ENCODE measurements at regions not wholly inside any gene's neighbourhood (a gene's known extent, or its start where the extent isn't known, plus 50 kb on each side); places are given as distances from the start of the nearest gene placed in this dataset.

- no peak for DNase-seq
Observed at GRCh38 chr10:118173296-118173695, 126.6 kb upstream of the RAB11FIP2 start.

- DNase-seq: no peak
Observed at GRCh38 chr10:118171861-118172260, 125.1 kb upstream of the RAB11FIP2 start.

- no peak for DNase-seq
Observed at GRCh38 chr10:118167056-118167700, 120.4 kb upstream of the RAB11FIP2 start.

- no peak for DNase-seq
Observed at GRCh38 chr10:118163217-118163616, 116.5 kb upstream of the RAB11FIP2 start.

DNA sequence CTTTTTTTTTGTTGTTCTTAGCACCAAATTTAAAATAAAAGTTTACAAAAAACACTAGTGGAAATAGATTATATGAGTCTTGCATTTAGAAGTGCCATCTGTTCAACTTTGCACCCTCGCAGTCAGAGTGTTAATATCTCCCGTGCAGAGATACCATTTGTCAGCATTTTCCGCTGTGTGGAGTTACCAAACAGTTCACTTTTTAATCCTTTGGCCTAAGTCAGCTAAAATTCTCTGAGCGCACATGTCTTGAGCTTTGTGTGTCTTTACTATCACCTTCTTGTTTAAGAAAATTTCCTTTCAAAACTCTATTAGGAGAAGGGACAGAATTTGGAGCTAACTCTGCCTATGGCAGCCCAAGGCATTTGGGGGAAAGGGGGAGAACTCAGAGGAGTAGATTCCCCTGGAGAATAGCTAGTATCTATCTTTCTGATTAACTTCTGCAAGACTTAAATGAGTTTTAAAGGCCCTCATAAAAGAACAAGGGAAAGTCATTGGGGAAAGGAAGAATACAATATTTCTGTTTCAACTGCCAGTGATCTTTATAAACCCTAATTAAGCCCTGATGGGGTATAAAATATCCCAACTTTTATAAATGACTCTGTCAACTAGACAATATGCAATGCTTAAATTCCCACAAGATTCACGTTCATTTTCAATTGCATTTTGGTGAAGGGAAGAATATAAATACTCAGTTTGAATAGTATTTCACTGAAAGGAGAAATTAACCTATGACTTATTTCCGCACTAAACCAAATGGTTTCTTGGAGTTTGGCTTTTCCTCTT lies 114.9 kb upstream of the RAB11FIP2 start:
- DNase-seq: no peak

GRCh38 chr10:118153287-118153686 lies 106.5 kb upstream of the RAB11FIP2 start:
- DNase-seq: no peak

- DNase-seq: no peak
Observed at GRCh38 chr10:118151461-118151860, 104.7 kb upstream of the RAB11FIP2 start.

- no peak for DNase-seq
Observed at GRCh38 chr10:118148247-118148646, 101.5 kb upstream of the RAB11FIP2 start.

GRCh38 chr10:118145256-118145655 lies 98.5 kb upstream of the RAB11FIP2 start:
- DNase-seq: no peak

- no peak for DNase-seq
Observed at GRCh38 chr10:118141471-118141870, 94.7 kb upstream of the RAB11FIP2 start.

DNA sequence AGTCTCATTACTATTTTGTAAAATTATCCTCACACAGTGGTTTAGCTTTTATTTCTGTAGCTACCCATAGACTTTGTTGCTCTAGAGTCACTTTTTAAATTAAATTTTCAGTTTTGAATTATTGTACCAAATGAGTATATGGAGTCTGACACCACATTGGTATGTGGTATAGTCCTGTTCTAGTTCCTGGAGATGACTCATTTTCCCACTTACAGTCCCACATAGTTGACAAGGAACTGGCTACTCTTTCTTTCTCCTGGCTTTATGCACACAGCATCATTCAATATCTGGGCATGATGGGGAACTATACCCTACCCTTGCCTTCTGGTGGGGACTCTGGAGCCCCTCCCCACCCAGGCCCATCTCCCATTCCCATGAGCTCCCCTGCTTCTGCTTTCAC lies 92.6 kb upstream of the RAB11FIP2 start:
- no peak for DNase-seq

- DNase-seq: no peak
Observed at GRCh38 chr10:118128675-118129074, 81.9 kb upstream of the RAB11FIP2 start.

DNA sequence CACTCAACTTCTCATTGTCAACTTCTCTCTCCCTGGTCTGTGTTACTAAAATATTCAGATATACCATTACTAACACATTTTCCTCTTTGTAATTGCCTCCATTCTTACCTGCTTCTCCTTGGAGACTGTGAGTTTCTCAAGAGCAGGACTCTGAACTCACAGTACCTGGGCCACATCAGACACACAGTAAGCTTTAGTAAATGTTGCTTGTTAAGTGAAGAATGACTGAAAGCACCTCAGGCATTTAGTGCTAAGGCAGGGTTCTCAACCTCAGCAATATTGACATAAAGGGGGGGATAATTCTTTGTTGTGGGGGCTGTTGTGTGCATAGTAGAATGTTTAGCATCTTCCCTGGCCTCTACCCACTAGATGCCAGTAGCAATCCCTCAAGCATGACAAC lies 72.0 kb upstream of the RAB11FIP2 start:
- no peak for DNase-seq

DNA sequence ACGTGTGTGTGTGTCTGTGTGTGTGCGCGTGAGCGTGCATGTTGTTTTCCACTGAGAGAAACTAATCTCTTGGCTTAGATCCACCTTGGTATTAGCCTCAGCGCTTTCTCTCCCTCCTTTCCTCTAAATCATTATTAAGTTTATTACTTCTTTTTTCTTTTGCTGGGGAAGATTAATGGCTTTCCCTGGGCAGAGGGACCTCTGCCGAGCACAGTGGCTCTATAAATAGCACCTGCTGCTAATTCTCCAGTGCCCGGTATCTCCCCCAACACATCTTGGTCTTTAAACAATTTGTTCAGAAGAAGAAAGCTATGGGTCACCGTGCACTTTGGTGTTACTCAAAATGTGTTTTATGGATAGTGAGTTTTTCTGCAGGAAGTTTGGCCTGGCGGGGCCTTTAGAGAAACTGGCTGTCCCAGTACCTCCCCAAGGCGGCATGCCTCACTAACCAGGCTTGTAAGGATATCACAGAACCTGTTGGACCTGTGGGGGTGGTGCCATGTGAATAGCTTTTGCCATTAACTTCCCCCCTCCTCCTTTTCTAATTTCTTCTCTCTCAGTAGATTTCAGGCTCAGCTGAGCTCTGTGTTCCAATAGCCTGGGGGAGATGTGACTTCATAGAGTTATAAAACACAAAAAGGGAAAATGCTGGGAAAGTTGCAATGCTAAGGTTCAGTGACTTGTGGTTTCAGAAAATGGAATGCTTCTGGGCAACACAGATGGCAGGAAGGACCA lies 70.1 kb upstream of the RAB11FIP2 start:
- DNase-seq: no peak

DNA sequence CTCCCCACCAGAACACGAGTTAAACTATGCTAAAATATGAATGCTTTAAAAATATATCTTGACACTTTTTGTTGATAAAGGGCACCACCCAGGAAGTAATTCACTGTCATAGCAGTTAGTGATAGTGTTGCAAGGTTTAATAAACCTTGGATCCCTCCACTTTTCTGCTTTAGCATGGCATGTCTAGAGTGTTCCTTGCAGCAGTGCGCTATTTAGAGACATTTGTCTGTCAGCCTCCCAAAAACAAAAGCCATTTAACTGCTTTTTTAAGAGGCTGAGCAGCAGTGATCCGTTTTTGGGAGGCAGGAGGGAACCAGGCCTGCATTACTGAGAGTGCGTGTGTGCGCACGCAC lies 69.6 kb upstream of the RAB11FIP2 start:
- no peak for DNase-seq

DNA sequence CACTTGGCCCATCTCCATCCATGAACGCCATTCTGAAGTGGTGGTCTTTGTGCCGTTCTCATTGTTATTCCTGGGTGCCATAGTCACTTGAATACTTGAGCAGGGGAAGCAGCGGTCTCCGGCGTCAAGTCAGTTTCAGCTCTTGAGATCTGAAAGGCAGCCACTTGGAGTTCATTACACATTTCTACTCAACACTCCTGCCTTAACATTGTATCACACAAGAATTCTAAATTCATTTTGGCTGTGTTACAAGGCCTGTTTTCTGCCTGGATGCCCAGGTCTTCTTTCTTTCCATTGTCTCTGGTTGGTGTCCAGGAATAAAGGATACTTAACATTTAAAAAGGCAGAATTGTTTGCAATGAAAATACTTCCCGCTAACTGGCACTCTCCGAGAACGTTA lies 69.0 kb upstream of the RAB11FIP2 start:
- no peak for DNase-seq

GRCh38 chr10:118114992-118115391 lies 68.3 kb upstream of the RAB11FIP2 start:
- no peak for DNase-seq

- DNase-seq: no peak
Observed at GRCh38 chr10:118112543-118113125, 65.9 kb upstream of the RAB11FIP2 start.

DNA sequence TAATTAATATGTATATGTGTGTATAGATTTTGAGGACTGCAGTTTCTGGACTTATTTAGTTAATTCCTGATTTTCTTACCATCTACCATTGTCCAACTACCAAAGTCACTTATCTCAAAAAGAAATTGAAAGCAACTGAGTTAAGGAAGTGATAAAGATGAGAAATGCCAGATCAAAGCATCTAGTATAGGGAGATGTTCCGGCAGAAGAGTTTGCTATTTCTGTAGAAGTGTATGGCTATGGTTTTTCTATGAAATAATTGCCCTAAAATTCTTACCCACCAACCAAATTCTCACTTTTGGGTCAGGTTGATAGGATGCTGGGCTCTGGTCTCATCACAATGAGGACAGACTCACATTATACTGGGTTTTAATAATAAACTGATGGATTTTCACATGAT lies 64.0 kb upstream of the RAB11FIP2 start:
- no peak for DNase-seq

- no peak for DNase-seq
Observed at GRCh38 chr10:118108194-118109026, 61.7 kb upstream of the RAB11FIP2 start.

GRCh38 chr10:118107541-118107940 lies 60.8 kb upstream of the RAB11FIP2 start:
- no peak for DNase-seq

DNA sequence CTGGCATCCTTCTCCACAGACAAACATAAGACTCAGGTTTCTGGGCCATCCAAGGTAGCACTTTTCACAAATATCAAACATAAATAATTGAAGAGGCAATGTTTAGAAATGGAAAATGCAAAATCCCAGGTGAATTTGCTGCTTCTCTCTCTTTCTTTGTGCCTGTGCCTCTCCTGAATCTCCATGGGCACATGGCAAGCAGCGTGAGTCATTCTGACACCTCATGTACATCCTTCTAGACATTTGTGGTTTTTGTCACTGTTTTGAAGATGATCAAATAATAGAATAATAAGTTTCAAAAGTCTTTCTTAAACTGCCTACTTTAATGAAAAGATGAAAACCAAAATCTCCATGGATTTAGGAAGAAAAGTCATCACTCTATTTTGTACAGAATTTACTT lies 60.3 kb upstream of the RAB11FIP2 start:
- DNase-seq: no peak

- peak; percentile 27 to 49 for DNase-seq
Observed at GRCh38 chr10:118106426-118106825, 59.7 kb upstream of the RAB11FIP2 start.

All from AML-193 (cell line).